WTC11 (cell line): ENCODE measurements at regions not wholly inside any gene's neighbourhood (a gene's known extent, or its start where the extent isn't known, plus 50 kb on each side); places are given as distances from the start of the nearest gene placed in this dataset.
A peak's percentile ranks its signal among the peaks of the same experiment; 100 is the strongest.

Experiments
- ATAC-seq: fragments of 200-7000 bp; cut with Tn5 transposase; 2 replicates; pipeline ENCODE4 v1.10.0; 2021; ENCODE audit warnings: mild to moderate bottlenecking, moderate library complexity
- CTCF ChIA-PET: fragments of 300-600 bp; sonication (Branson Sonifier 250); formaldehyde crosslinking; loops from one replicate; lab custom pipeline; 2021; ENCODE audit warnings: antibody characterized with exemption; lab: Charles Lee
- POLR2A ChIA-PET: fragments of 350-600 bp; sonication (Branson Sonifier 250); formaldehyde crosslinking; loops from one replicate; lab custom pipeline; 2021; ENCODE audit warnings: antibody characterized with exemption; lab: Charles Lee
- DNase-seq: peaks from one replicate; pipeline ENCODE4 v3.0.0; 2021; ENCODE audit warnings: low spot score
- H3K27ac Mint-ChIP-seq: 2 replicates; pipeline ENCODE4 v1.8.0; 2021; ENCODE audit warnings: mixed read lengths
- H3K27me3 Mint-ChIP-seq: 2 replicates; pipeline ENCODE4 v1.8.0; 2021; ENCODE audit warnings: low read depth, mild to moderate bottlenecking, moderate library complexity, mixed read lengths
- H3K36me3 Mint-ChIP-seq: 2 replicates; pipeline ENCODE4 v1.8.0; 2021; ENCODE audit warnings: mixed read lengths
- H3K4me1 Mint-ChIP-seq: 2 replicates; pipeline ENCODE4 v1.8.0; 2022; ENCODE audit warnings: mixed read lengths
- H3K4me3 Mint-ChIP-seq: 2 replicates; pipeline ENCODE4 v1.8.0; 2021; ENCODE audit warnings: mild to moderate bottlenecking, moderate library complexity, mixed read lengths
- H3K9me3 Mint-ChIP-seq: 2 replicates; pipeline ENCODE4 v1.8.0; 2021; ENCODE audit warnings: mixed read lengths
- ATF2 ChIP-seq: sonication (generic); formaldehyde crosslinking; IDR thresholded peaks from 2 replicates; pipeline ENCODE4 v1.8.1; 2022; ENCODE audit warnings: low read depth, missing genetic modification reagents, borderline replicate concordance
- ATF6 ChIP-seq: sonication (generic); formaldehyde crosslinking; IDR thresholded peaks from 2 replicates; pipeline ENCODE4 v1.8.1; 2023; ENCODE audit warnings: mild to moderate bottlenecking, missing genetic modification reagents
- CREB1 ChIP-seq: sonication (generic); formaldehyde crosslinking; IDR thresholded peaks from 2 replicates; pipeline ENCODE4 v1.8.0; 2023; ENCODE audit warnings: mild to moderate bottlenecking, missing genetic modification reagents
- E2F4 ChIP-seq: sonication (generic); formaldehyde crosslinking; IDR thresholded peaks from 2 replicates; pipeline ENCODE4 v1.8.1; 2022; ENCODE audit warnings: low read depth, mild to moderate bottlenecking, moderate library complexity, missing genetic modification reagents, borderline replicate concordance
- ESRRA ChIP-seq: sonication (generic); formaldehyde crosslinking; IDR thresholded peaks from 2 replicates; pipeline ENCODE4 v1.8.1; 2022; ENCODE audit warnings: mild to moderate bottlenecking, missing genetic modification reagents, borderline replicate concordance
- FOXP1 ChIP-seq: sonication (generic); formaldehyde crosslinking; IDR thresholded peaks from 2 replicates; pipeline ENCODE4 v1.8.0; 2022; ENCODE audit warnings: missing genetic modification reagents, mild to moderate bottlenecking, moderate library complexity, borderline replicate concordance
- FOXP4 ChIP-seq: sonication (generic); formaldehyde crosslinking; IDR thresholded peaks from 2 replicates; pipeline ENCODE4 v1.8.0; 2022; ENCODE audit warnings: mild to moderate bottlenecking, missing genetic modification reagents
- GRHL2 ChIP-seq: fragments of 250-450 bp; sonication (Bioruptor Pico); IDR thresholded peaks from 2 replicates; pipeline ENCODE4 v1.8.0; 2022; ENCODE audit warnings: mild to moderate bottlenecking, moderate library complexity; ENCODE audit not compliant: insufficient replicate concordance, severe bottlenecking
- JUN ChIP-seq: sonication (generic); formaldehyde crosslinking; IDR thresholded peaks from 2 replicates; pipeline ENCODE4 v1.8.0; 2023; ENCODE audit warnings: mild to moderate bottlenecking, missing genetic modification reagents
- KAT7 ChIP-seq: sonication (generic); formaldehyde crosslinking; IDR thresholded peaks from 2 replicates; pipeline ENCODE4 v1.8.1; 2023; ENCODE audit warnings: missing genetic modification reagents, mild to moderate bottlenecking, borderline replicate concordance
- NFE2L1 ChIP-seq: sonication (generic); formaldehyde crosslinking; IDR thresholded peaks from 2 replicates; pipeline ENCODE4 v1.8.1; 2023; ENCODE audit warnings: missing genetic modification reagents
- PREB ChIP-seq: sonication (generic); formaldehyde crosslinking; IDR thresholded peaks from 2 replicates; pipeline ENCODE4 v1.8.1; 2022; ENCODE audit warnings: mild to moderate bottlenecking, missing genetic modification reagents, moderate library complexity, borderline replicate concordance
- SOX15 ChIP-seq: fragments of 250-450 bp; sonication (Bioruptor Pico); IDR thresholded peaks from 2 replicates; pipeline ENCODE4 v1.9.0; 2021; ENCODE audit warnings: mild to moderate bottlenecking
- TEAD1 ChIP-seq: sonication (generic); formaldehyde crosslinking; IDR thresholded peaks from 2 replicates; pipeline ENCODE4 v1.8.0; 2022; ENCODE audit warnings: mild to moderate bottlenecking, missing genetic modification reagents
- USF2 ChIP-seq: sonication (generic); formaldehyde crosslinking; IDR thresholded peaks from 2 replicates; pipeline ENCODE4 v1.8.1; 2023; ENCODE audit warnings: mild to moderate bottlenecking, missing genetic modification reagents, moderate library complexity
- ZBTB21 ChIP-seq: sonication (generic); formaldehyde crosslinking; IDR thresholded peaks from 2 replicates; pipeline ENCODE4 v1.8.1; 2023; ENCODE audit warnings: mild to moderate bottlenecking, missing genetic modification reagents, borderline replicate concordance
- ZBTB43 ChIP-seq: sonication (generic); formaldehyde crosslinking; IDR thresholded peaks from 2 replicates; pipeline ENCODE4 v1.8.1; 2023; ENCODE audit warnings: mild to moderate bottlenecking, missing genetic modification reagents
- ZNF138 ChIP-seq: sonication (generic); formaldehyde crosslinking; conservative IDR thresholded peaks from 2 replicates; pipeline ENCODE4 v1.8.1; 2022; ENCODE audit warnings: mild to moderate bottlenecking, moderate library complexity, missing genetic modification reagents
- ZNF219 ChIP-seq: sonication (generic); formaldehyde crosslinking; IDR thresholded peaks from 2 replicates; pipeline ENCODE4 v1.8.0; 2023; ENCODE audit warnings: missing genetic modification reagents, mild to moderate bottlenecking, borderline replicate concordance
- ZNF232 ChIP-seq: sonication (generic); formaldehyde crosslinking; IDR thresholded peaks from 2 replicates; pipeline ENCODE4 v1.8.0; 2022; ENCODE audit warnings: mild to moderate bottlenecking, missing genetic modification reagents
- ZNF317 ChIP-seq: sonication (generic); formaldehyde crosslinking; IDR thresholded peaks from 2 replicates; pipeline ENCODE4 v1.8.1; 2023; ENCODE audit warnings: low read depth, mild to moderate bottlenecking, moderate library complexity, missing genetic modification reagents, borderline replicate concordance
- ZNF416 ChIP-seq: fragments of 250-450 bp; sonication (Bioruptor Pico); IDR thresholded peaks from 2 replicates; pipeline ENCODE4 v1.9.0; 2021; ENCODE audit warnings: mild to moderate bottlenecking, inconsistent platforms

GRCh38 chr3:124133366-124133940 is 141.5 kb upstream of the ROPN1 start:
- POLR2A ChIA-PET, result no interaction called here

GRCh38 chr3:124137216-124137615 is 145.3 kb upstream of the ROPN1 start:
- H3K9me3 Mint-ChIP-seq, result no peaks in the 10 kb centered on the region
- H3K27ac Mint-ChIP-seq, result 0 out of 2 replicates have a peak overlapping the region, but pooled peaks have one; percentile 1
- DNase-seq (no peak), ATAC-seq (no peak)
- no peaks in the 10 kb centered on the region for H3K27me3 Mint-ChIP-seq
- H3K4me1 Mint-ChIP-seq, result peaks cover 13% of the 10 kb centered on the region
- no peak overlapping the region for H3K4me3 Mint-ChIP-seq
- no peaks in the 10 kb centered on the region for H3K36me3 Mint-ChIP-seq
- CTCF ChIA-PET, result no interaction called here
- POLR2A ChIA-PET, result no interaction called here
- TF ChIP-seq ZNF416 (CRISPR knock-in tag) (no peak), ZNF138 (CRISPR knock-in tag) (no peak), ZNF219 (no peak), ZNF317 (no peak), CREB1 (CRISPR knock-in tag) (no peak), ESRRA (no peak), E2F4 (no peak), JUN (CRISPR knock-in tag) (no peak), GRHL2 (CRISPR knock-in tag) (no peak), ZBTB43 (CRISPR knock-in tag) (no peak), PREB (CRISPR knock-in tag) (no peak)

More at GRCh38 chr3:124133366-124133940, 141.5 kb upstream of the ROPN1 start:
- Mint-ChIP-seq H3K4me1 (peaks cover 13% of the 10 kb centered on the region), H3K27me3 (no peaks in the 10 kb centered on the region), H3K27ac (no peak overlapping the region), H3K9me3 (no peaks in the 10 kb centered on the region), H3K4me3 (no peak overlapping the region), H3K36me3 (no peaks in the 10 kb centered on the region)
- DNase-seq, result no peak
- no peak for ATAC-seq
- CTCF ChIA-PET, result no interaction called here
- TF ChIP-seq KAT7 (CRISPR knock-in tag) (no peak), NFE2L1 (CRISPR knock-in tag) (no peak), ZNF219 (no peak), FOXP1 (CRISPR knock-in tag) (no peak), USF2 (no peak), TEAD1 (CRISPR knock-in tag) (no peak), SOX15 (no peak), FOXP4 (CRISPR knock-in tag) (no peak), ATF2 (no peak), ZNF232 (CRISPR knock-in tag) (no peak), ZBTB21 (CRISPR knock-in tag) (no peak), ATF6 (no peak)
